HG03520 (cell line): ENCODE measurements at regions not wholly inside any gene's neighbourhood (a gene's known extent, or its start where the extent isn't known, plus 50 kb on each side); places are given as distances from the start of the nearest gene placed in this dataset.

Experiments used
- ATAC-seq: cut with Tn5 transposase; IDR thresholded peaks from one replicate; pipeline ENCODE4 v1.9.1; 2021; ENCODE audit warnings: mild to moderate bottlenecking, moderate library complexity; ENCODE audit not compliant: unreplicated experiment

- ATAC-seq: no peak
Measured at GRCh38 chr3:6602329-6602728, 258.6 kb upstream of the GRM7 start.

- ATAC-seq: no peak
Measured at GRCh38 chr3:6605227-6605626, 255.7 kb upstream of the GRM7 start.

- ATAC-seq: no peak
Measured at GRCh38 chr3:6608843-6609242, 252.1 kb upstream of the GRM7 start.

- no peak for ATAC-seq
Measured at GRCh38 chr3:6612034-6612616, 248.8 kb upstream of the GRM7 start.

- no peak for ATAC-seq
Measured at GRCh38 chr3:6622260-6622659, 238.7 kb upstream of the GRM7 start.

GRCh38 chr3:6622712-6623111 is 238.2 kb upstream of the GRM7 start:
- ATAC-seq: no peak

- ATAC-seq: no peak
Measured at GRCh38 chr3:6631376-6631775, 229.5 kb upstream of the GRM7 start.

- ATAC-seq: peak; percentile 65
Measured at GRCh38 chr3:6640907-6641306, 220.0 kb upstream of the GRM7 start.

GRCh38 chr3:6644070-6644929 is 216.6 kb upstream of the GRM7 start:
- ATAC-seq: no peak

GRCh38 chr3:6654670-6655069 is 206.2 kb upstream of the GRM7 start:
- ATAC-seq: no peak

GRCh38 chr3:6655275-6655674 is 205.6 kb upstream of the GRM7 start:
- ATAC-seq: no peak

GRCh38 chr3:6657591-6657990 is 203.3 kb upstream of the GRM7 start:
- ATAC-seq: no peak

- no peak for ATAC-seq
Measured at GRCh38 chr3:6667354-6667753, 193.6 kb upstream of the GRM7 start.

GRCh38 chr3:6671363-6671762 is 189.6 kb upstream of the GRM7 start:
- no peak for ATAC-seq

GRCh38 chr3:6679510-6679909 is 181.4 kb upstream of the GRM7 start:
- ATAC-seq: peak; percentile 55

- peak; percentile 93 for ATAC-seq
Measured at GRCh38 chr3:6680119-6680806, 180.7 kb upstream of the GRM7 start.

GRCh38 chr3:6697285-6697684 is 163.6 kb upstream of the GRM7 start:
- ATAC-seq: no peak

GRCh38 chr3:6697722-6698121 is 163.2 kb upstream of the GRM7 start:
- peak; percentile 85 for ATAC-seq

- peak; percentile 57 for ATAC-seq
Measured at GRCh38 chr3:6704817-6705216, 156.1 kb upstream of the GRM7 start.

- no peak for ATAC-seq
Measured at GRCh38 chr3:6706777-6707176, 154.1 kb upstream of the GRM7 start.

- ATAC-seq: no peak
Measured at GRCh38 chr3:6709178-6709577, 151.7 kb upstream of the GRM7 start.

GRCh38 chr3:6714962-6715361 is 146.0 kb upstream of the GRM7 start:
- ATAC-seq: no peak
